Neural cell (in vitro differentiated cells): ENCODE measurements at regions not wholly inside any gene's neighbourhood (a gene's known extent, or its start where the extent isn't known, plus 50 kb on each side); places are given as distances from the start of the nearest gene placed in this dataset.

Source experiments
- H2AFZ ChIP-seq: fragments of 200-600, 300-800 bp; sonication (generic), shearing (Covaris generic); 2 replicates; pipeline ENCODE4 v1.6.0; 2014; ENCODE audit warnings: low read depth, mild to moderate bottlenecking, antibody characterized with exemption, low read length, moderate library complexity
- H3F3A ChIP-seq: fragments of 200-600 bp; shearing (Covaris generic); 2 replicates; pipeline ENCODE4 v1.6.1; 2016; ENCODE audit warnings: mild to moderate bottlenecking, moderate library complexity, mixed read lengths, antibody characterized with exemption, low read length; ENCODE audit not compliant: insufficient read depth, poor library complexity, severe bottlenecking
- H3K27ac ChIP-seq: fragments of 200-600, 300-800 bp; sonication (generic), shearing (Covaris generic); 2 replicates; pipeline ENCODE4 v1.5.1; 2014; ENCODE audit warnings: mild to moderate bottlenecking, low read length, moderate library complexity
- H3K27me3 ChIP-seq: fragments of 300-800, 200-600 bp; sonication (generic), shearing (Covaris generic); 2 replicates; pipeline ENCODE4 v1.6.0; 2014; ENCODE audit warnings: mild to moderate bottlenecking, low read depth, low read length, moderate library complexity; ENCODE audit not compliant: insufficient read depth
- H3K36me3 ChIP-seq: fragments of 300-800, 200-600 bp; sonication (generic), shearing (Covaris generic); 2 replicates; pipeline ENCODE4 v1.5.1; 2014; ENCODE audit warnings: mild to moderate bottlenecking, antibody characterized with exemption, low read length, moderate library complexity; ENCODE audit not compliant: insufficient read depth
- H3K4me2 ChIP-seq: fragments of 300-800, 200-600 bp; sonication (generic), shearing (Covaris generic); 2 replicates; pipeline ENCODE4 v1.6.0; 2014; ENCODE audit warnings: mild to moderate bottlenecking, low read length
- H3K4me3 ChIP-seq: fragments of 300-800, 200-600 bp; sonication (generic), shearing (Covaris generic); 2 replicates; pipeline ENCODE4 v1.5.1; 2014; ENCODE audit warnings: mild to moderate bottlenecking, low read length, moderate library complexity
- H3K79me2 ChIP-seq: fragments of 200-600 bp; shearing (Covaris generic); replicated peaks from 2 replicates; pipeline ENCODE4 v1.6.0; 2014; ENCODE audit warnings: mild to moderate bottlenecking, low read length, moderate library complexity; ENCODE audit not compliant: insufficient read depth
- H3K9ac ChIP-seq: fragments of 300-800, 200-600 bp; sonication (generic), shearing (Covaris generic); 2 replicates; pipeline ENCODE4 v1.6.1; 2016; ENCODE audit warnings: mild to moderate bottlenecking, low read length, mixed read lengths
- H3K9me2 ChIP-seq: fragments of 200-600 bp; shearing (Covaris generic); 2 replicates; pipeline ENCODE4 v1.6.1; 2016; ENCODE audit warnings: mild to moderate bottlenecking, low read length, mixed read lengths; ENCODE audit not compliant: insufficient read depth
- H3K9me3 ChIP-seq: fragments of 200-600, 300-800 bp; sonication (generic), shearing (Covaris generic); 2 replicates; pipeline ENCODE4 v1.6.1; 2016; ENCODE audit warnings: mild to moderate bottlenecking, mixed run types, low read length, moderate library complexity, mixed read lengths
- H4K20me1 ChIP-seq: fragments of 200-600 bp; shearing (Covaris generic); 2 replicates; pipeline ENCODE4 v1.6.1; 2016; ENCODE audit warnings: mild to moderate bottlenecking, mixed run types; ENCODE audit not compliant: insufficient read depth
- EP300 ChIP-seq: fragments of 450-650 bp; conservative IDR thresholded peaks from 2 replicates; pipeline ENCODE4 v1.6.1; 2014; ENCODE audit warnings: antibody characterized with exemption, mild to moderate bottlenecking, moderate library complexity; ENCODE audit not compliant: poor library complexity, severe bottlenecking
- EZH2 ChIP-seq: fragments of 200-600, 300-800 bp; shearing (Covaris generic), sonication (generic); IDR thresholded peaks from 2 replicates; pipeline ENCODE4 v1.6.1; 2014; ENCODE audit warnings: antibody characterized with exemption, low read length, borderline replicate concordance, mild to moderate bottlenecking; ENCODE audit not compliant: insufficient read depth, poor library complexity, severe bottlenecking
- MXI1 ChIP-seq: fragments of 450-650 bp; conservative IDR thresholded peaks from 2 replicates; pipeline ENCODE4 v1.6.1; 2014; ENCODE audit warnings: antibody characterized with exemption, mild to moderate bottlenecking; ENCODE audit not compliant: poor library complexity, severe bottlenecking
- POLR2AphosphoS5 ChIP-seq: IDR thresholded peaks from 2 replicates; pipeline ENCODE4 v1.6.1; 2012
- RAD21 ChIP-seq: fragments of 450-650 bp; conservative IDR thresholded peaks from 2 replicates; pipeline ENCODE4 v1.6.1; 2014; ENCODE audit warnings: antibody characterized with exemption, mild to moderate bottlenecking, moderate library complexity
- SMC3 ChIP-seq: fragments of 450-650 bp; conservative IDR thresholded peaks from 2 replicates; pipeline ENCODE4 v1.6.1; 2014; ENCODE audit warnings: antibody characterized with exemption, mild to moderate bottlenecking, moderate library complexity; ENCODE audit not compliant: poor library complexity
- TAF1 ChIP-seq: IDR thresholded peaks from 2 replicates; pipeline ENCODE4 v1.6.1; 2012; ENCODE audit warnings: low read depth
- TF ChIP-seq, protein P1 (sequence below): IDR thresholded peaks from 2 replicates; pipeline ENCODE4 v1.6.1; 2012; ENCODE audit warnings: borderline replicate concordance
- TF ChIP-seq, protein P2 (sequence below): fragments of 450-650 bp; IDR thresholded peaks from 2 replicates; pipeline ENCODE4 v1.5.1; 2014; ENCODE audit warnings: antibody characterized with exemption, mild to moderate bottlenecking, moderate library complexity; ENCODE audit not compliant: poor library complexity, severe bottlenecking

DNA sequence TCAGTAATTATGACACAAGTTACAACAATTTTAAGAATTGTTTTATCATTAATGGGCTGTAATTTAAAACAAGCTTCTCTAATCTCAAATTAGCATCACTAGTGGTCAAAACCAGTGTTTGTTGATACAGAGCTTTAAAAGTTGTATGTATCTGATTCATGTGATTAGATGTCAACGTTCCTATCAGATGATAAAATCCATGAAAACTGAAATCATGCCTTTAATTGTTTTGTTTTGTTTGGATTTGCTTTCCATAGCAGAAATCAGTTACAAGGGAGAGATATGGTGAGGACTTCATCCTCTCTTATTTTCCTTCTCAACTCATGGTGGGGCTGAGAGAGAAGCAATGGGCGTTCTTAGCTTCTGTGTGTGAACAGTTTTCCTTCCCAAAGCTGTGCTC is 469.6 kb downstream of the PID1 start:
- H2AFZ ChIP-seq: no peak overlapping the region
- H3K9ac ChIP-seq: no peak overlapping the region
- H3K9me2 ChIP-seq: no peaks in the 10 kb centered on the region
- H3K9me3 ChIP-seq: no peaks in the 10 kb centered on the region
- no peaks in the 10 kb centered on the region for H3K79me2 ChIP-seq
- TF ChIP-seq, protein P1, sequence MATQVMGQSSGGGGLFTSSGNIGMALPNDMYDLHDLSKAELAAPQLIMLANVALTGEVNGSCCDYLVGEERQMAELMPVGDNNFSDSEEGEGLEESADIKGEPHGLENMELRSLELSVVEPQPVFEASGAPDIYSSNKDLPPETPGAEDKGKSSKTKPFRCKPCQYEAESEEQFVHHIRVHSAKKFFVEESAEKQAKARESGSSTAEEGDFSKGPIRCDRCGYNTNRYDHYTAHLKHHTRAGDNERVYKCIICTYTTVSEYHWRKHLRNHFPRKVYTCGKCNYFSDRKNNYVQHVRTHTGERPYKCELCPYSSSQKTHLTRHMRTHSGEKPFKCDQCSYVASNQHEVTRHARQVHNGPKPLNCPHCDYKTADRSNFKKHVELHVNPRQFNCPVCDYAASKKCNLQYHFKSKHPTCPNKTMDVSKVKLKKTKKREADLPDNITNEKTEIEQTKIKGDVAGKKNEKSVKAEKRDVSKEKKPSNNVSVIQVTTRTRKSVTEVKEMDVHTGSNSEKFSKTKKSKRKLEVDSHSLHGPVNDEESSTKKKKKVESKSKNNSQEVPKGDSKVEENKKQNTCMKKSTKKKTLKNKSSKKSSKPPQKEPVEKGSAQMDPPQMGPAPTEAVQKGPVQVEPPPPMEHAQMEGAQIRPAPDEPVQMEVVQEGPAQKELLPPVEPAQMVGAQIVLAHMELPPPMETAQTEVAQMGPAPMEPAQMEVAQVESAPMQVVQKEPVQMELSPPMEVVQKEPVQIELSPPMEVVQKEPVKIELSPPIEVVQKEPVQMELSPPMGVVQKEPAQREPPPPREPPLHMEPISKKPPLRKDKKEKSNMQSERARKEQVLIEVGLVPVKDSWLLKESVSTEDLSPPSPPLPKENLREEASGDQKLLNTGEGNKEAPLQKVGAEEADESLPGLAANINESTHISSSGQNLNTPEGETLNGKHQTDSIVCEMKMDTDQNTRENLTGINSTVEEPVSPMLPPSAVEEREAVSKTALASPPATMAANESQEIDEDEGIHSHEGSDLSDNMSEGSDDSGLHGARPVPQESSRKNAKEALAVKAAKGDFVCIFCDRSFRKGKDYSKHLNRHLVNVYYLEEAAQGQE: no peak
- TF ChIP-seq TAF1 (no peak), MXI1 (no peak), POLR2AphosphoS5 (no peak), SMC3 (no peak), RAD21 (no peak), EP300 (no peak), EZH2 (no peak)
- TF ChIP-seq, protein P2, sequence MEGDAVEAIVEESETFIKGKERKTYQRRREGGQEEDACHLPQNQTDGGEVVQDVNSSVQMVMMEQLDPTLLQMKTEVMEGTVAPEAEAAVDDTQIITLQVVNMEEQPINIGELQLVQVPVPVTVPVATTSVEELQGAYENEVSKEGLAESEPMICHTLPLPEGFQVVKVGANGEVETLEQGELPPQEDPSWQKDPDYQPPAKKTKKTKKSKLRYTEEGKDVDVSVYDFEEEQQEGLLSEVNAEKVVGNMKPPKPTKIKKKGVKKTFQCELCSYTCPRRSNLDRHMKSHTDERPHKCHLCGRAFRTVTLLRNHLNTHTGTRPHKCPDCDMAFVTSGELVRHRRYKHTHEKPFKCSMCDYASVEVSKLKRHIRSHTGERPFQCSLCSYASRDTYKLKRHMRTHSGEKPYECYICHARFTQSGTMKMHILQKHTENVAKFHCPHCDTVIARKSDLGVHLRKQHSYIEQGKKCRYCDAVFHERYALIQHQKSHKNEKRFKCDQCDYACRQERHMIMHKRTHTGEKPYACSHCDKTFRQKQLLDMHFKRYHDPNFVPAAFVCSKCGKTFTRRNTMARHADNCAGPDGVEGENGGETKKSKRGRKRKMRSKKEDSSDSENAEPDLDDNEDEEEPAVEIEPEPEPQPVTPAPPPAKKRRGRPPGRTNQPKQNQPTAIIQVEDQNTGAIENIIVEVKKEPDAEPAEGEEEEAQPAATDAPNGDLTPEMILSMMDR: no peak
- no peaks in the 10 kb centered on the region for H3K36me3 ChIP-seq
- H3K27ac ChIP-seq: no peak overlapping the region
- H4K20me1 ChIP-seq: no peaks in the 10 kb centered on the region
- H3K4me2 ChIP-seq: no peak overlapping the region
- no peaks in the 10 kb centered on the region for H3K27me3 ChIP-seq
- no peaks in the 10 kb centered on the region for H3F3A ChIP-seq
- no peak overlapping the region for H3K4me3 ChIP-seq

DNA sequence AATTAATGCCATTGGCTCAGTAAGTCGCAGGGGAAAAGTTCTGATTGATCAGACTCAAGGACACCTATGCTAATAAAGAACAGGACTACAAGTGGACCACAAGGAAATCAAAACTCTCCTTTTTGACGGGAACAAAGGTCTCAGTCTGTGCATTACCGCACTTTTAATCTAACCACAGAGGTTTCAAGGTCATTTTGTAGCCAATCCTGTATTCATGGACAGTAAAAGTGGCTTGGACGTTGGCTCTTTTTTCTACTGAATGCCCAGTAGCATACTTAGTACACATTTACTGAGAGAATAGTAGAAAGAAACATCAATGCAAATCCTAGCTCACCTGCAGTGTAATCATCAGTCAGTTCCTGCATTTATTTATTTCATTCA is 471.9 kb downstream of the PID1 start:
- Histone ChIP-seq H4K20me1 (no peaks in the 10 kb centered on the region), H3K27ac (no peak overlapping the region), H3K27me3 (no peaks in the 10 kb centered on the region), H3K36me3 (no peaks in the 10 kb centered on the region), H3K9me2 (no peaks in the 10 kb centered on the region), H3K4me3 (no peak overlapping the region), H2AFZ (no peak overlapping the region), H3K9ac (no peak overlapping the region), H3K9me3 (no peaks in the 10 kb centered on the region), H3K4me2 (no peak overlapping the region), H3K79me2 (no peaks in the 10 kb centered on the region), H3F3A (no peaks in the 10 kb centered on the region)
- TF ChIP-seq EP300 (no peak), MXI1 (no peak), POLR2AphosphoS5 (no peak), SMC3 (no peak), EZH2 (no peak), TAF1 (no peak), RAD21 (no peak)
- TF ChIP-seq, protein P1: no peak
- TF ChIP-seq, protein P2: no peak
